ENCODE measurements at regions not wholly inside any gene's neighbourhood (a gene's known extent, or its start where the extent isn't known, plus 50 kb on each side); places are given as distances from the start of the nearest gene placed in this dataset.

GRCh38 chr9:31364171-31364570 lies 1020.3 kb upstream of the ACO1 start:
- TF ChIP-seq, protein P1, sequence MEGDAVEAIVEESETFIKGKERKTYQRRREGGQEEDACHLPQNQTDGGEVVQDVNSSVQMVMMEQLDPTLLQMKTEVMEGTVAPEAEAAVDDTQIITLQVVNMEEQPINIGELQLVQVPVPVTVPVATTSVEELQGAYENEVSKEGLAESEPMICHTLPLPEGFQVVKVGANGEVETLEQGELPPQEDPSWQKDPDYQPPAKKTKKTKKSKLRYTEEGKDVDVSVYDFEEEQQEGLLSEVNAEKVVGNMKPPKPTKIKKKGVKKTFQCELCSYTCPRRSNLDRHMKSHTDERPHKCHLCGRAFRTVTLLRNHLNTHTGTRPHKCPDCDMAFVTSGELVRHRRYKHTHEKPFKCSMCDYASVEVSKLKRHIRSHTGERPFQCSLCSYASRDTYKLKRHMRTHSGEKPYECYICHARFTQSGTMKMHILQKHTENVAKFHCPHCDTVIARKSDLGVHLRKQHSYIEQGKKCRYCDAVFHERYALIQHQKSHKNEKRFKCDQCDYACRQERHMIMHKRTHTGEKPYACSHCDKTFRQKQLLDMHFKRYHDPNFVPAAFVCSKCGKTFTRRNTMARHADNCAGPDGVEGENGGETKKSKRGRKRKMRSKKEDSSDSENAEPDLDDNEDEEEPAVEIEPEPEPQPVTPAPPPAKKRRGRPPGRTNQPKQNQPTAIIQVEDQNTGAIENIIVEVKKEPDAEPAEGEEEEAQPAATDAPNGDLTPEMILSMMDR (IDR thresholded peaks at IDR 0.05) = no peak
- no peak for TF ChIP-seq POLR2A (IDR thresholded peaks at IDR 0.05)

Data from lower leg skin (tissue), 3 donors.